Activated T-cell treated with anti-CD3 and anti-CD28 coated beads, Interleukin-2, amount 50 U/mL, for 72 hours (primary cell): ENCODE measurements at regions not wholly inside any gene's neighbourhood (a gene's known extent, or its start where the extent isn't known, plus 50 kb on each side); places are given as distances from the start of the nearest gene placed in this dataset.

Experiments used
- ATAC-seq, 2 donors: fragments of 150-1000 bp; cut with Tn5 transposase; replicated peaks in 1 of 2; 2 replicates each; pipeline ENCODE4 v1.10.0; 2021; ENCODE audit warnings: moderate library complexity in 2 of 2, mild to moderate bottlenecking in 1 of 2
- DNase-seq, 2 donors: peaks; one replicate each; pipeline ENCODE4 v3.0.0; 2021 to 2022; ENCODE audit warnings: mixed read lengths in 1 of 2
- H3K27ac Mint-ChIP-seq: one replicate; pipeline ENCODE4 v1.8.0; 2022; ENCODE audit warnings: mild to moderate bottlenecking, moderate library complexity, mixed read lengths
- H3K27me3 Mint-ChIP-seq: one replicate; pipeline ENCODE4 v1.8.0; 2022; ENCODE audit warnings: low read depth, mixed read lengths
- H3K36me3 Mint-ChIP-seq, 2 donors: one replicate each; pipeline ENCODE4 v1.8.0; 2022; ENCODE audit warnings: mixed read lengths in 2 of 2, mild to moderate bottlenecking in 1 of 2; ENCODE audit not compliant: insufficient read depth in 2 of 2
- H3K4me1 Mint-ChIP-seq: one replicate; pipeline ENCODE4 v1.8.0; 2022; ENCODE audit warnings: low read depth, mixed read lengths
- H3K4me3 Mint-ChIP-seq, 2 donors: one replicate each; pipeline ENCODE4 v1.8.0; 2022; ENCODE audit warnings: mild to moderate bottlenecking in 2 of 2, mixed read lengths in 2 of 2, moderate library complexity in 2 of 2
- H3K9me3 Mint-ChIP-seq, 2 donors: one replicate each; pipeline ENCODE4 v1.8.0; 2022; ENCODE audit warnings: mixed read lengths in 2 of 2

GRCh38 chr12:118743896-118744700, 237.2 kb upstream of the SRRM4 start:
- H3K9me3 Mint-ChIP-seq: peaks cover 9 to 14% of the 10 kb centered on the region in 2 donors
- no peaks in the 10 kb centered on the region for H3K36me3 Mint-ChIP-seq
- H3K4me1 Mint-ChIP-seq: no peaks in the 10 kb centered on the region
- ATAC-seq (no peak), DNase-seq (no peak)
- H3K27me3 Mint-ChIP-seq: no peaks in the 10 kb centered on the region
- no peak overlapping the region for H3K27ac Mint-ChIP-seq
- H3K4me3 Mint-ChIP-seq: no peak overlapping the region

GRCh38 chr12:118746176-118746575, 235.2 kb upstream of the SRRM4 start:
- no peaks in the 10 kb centered on the region for H3K4me1 Mint-ChIP-seq
- no peak overlapping the region for H3K27ac Mint-ChIP-seq
- DNase-seq (no peak), ATAC-seq (no peak)
- H3K4me3 Mint-ChIP-seq: no peak overlapping the region
- H3K36me3 Mint-ChIP-seq: no peaks in the 10 kb centered on the region
- H3K27me3 Mint-ChIP-seq: no peaks in the 10 kb centered on the region
- peaks cover 8 to 14% of the 10 kb centered on the region in 2 donors for H3K9me3 Mint-ChIP-seq

GRCh38 chr12:118746960-118747359, 234.4 kb upstream of the SRRM4 start:
- DNase-seq (no peak), ATAC-seq (no peak)
- H3K4me1 Mint-ChIP-seq: no peaks in the 10 kb centered on the region
- H3K27ac Mint-ChIP-seq: no peak overlapping the region
- H3K4me3 Mint-ChIP-seq: no peak overlapping the region
- peaks cover 10 to 14% of the 10 kb centered on the region in 2 donors for H3K9me3 Mint-ChIP-seq
- H3K27me3 Mint-ChIP-seq: no peaks in the 10 kb centered on the region
- no peaks in the 10 kb centered on the region for H3K36me3 Mint-ChIP-seq

GRCh38 chr12:118747771-118748170, 233.6 kb upstream of the SRRM4 start:
- H3K27ac Mint-ChIP-seq: no peak overlapping the region

GRCh38 chr12:118748478-118749380, 232.6 kb upstream of the SRRM4 start:
- DNase-seq: no peak
- Mint-ChIP-seq H3K27ac (no peak overlapping the region), H3K27me3 (no peaks in the 10 kb centered on the region), H3K36me3 (no peaks in the 10 kb centered on the region), H3K4me1 (no peaks in the 10 kb centered on the region), H3K9me3 (peaks cover 9 to 12% of the 10 kb centered on the region in 2 donors), H3K4me3 (no peak overlapping the region)
- ATAC-seq: no peak

More at GRCh38 chr12:118747771-118748170, 233.6 kb upstream of the SRRM4 start:
- no peak for ATAC-seq
- no peak for DNase-seq
- no peak overlapping the region for H3K4me3 Mint-ChIP-seq
- H3K9me3 Mint-ChIP-seq: peaks cover 10 to 14% of the 10 kb centered on the region in 2 donors
- H3K36me3 Mint-ChIP-seq: no peaks in the 10 kb centered on the region
- no peaks in the 10 kb centered on the region for H3K27me3 Mint-ChIP-seq
- no peaks in the 10 kb centered on the region for H3K4me1 Mint-ChIP-seq

GRCh38 chr12:118749646-118750045, 231.7 kb upstream of the SRRM4 start:
- Mint-ChIP-seq H3K9me3 (peaks cover 5 to 6% of the 10 kb centered on the region in 2 donors), H3K27ac (no peak overlapping the region), H3K36me3 (no peaks in the 10 kb centered on the region), H3K27me3 (no peaks in the 10 kb centered on the region), H3K4me3 (no peak overlapping the region), H3K4me1 (no peaks in the 10 kb centered on the region)
- DNase-seq (no peak), ATAC-seq (no peak)

GRCh38 chr12:118750666-118751065, 230.7 kb upstream of the SRRM4 start:
- no peak overlapping the region for H3K4me3 Mint-ChIP-seq
- H3K36me3 Mint-ChIP-seq: no peaks in the 10 kb centered on the region
- no peak overlapping the region for H3K27ac Mint-ChIP-seq
- H3K27me3 Mint-ChIP-seq: no peaks in the 10 kb centered on the region
- H3K4me1 Mint-ChIP-seq: no peaks in the 10 kb centered on the region
- no peak for ATAC-seq
- H3K9me3 Mint-ChIP-seq: peaks cover 3 to 8% of the 10 kb centered on the region in 2 donors
- no peak for DNase-seq

- peaks cover 3 to 13% of the 10 kb centered on the region in 2 donors for H3K9me3 Mint-ChIP-seq
- DNase-seq (no peak), ATAC-seq (no peak)
- H3K36me3 Mint-ChIP-seq: peaks cover 0 to 1% of the 10 kb centered on the region in 2 donors
- no peaks in the 10 kb centered on the region for H3K4me1 Mint-ChIP-seq
- no peaks in the 10 kb centered on the region for H3K27me3 Mint-ChIP-seq
- no peak overlapping the region for H3K4me3 Mint-ChIP-seq
- no peak overlapping the region for H3K27ac Mint-ChIP-seq
Observed at GRCh38 chr12:118751355-118751754, 230.0 kb upstream of the SRRM4 start.

- H3K27ac Mint-ChIP-seq: no peak overlapping the region
- no peak for ATAC-seq
- DNase-seq: no peak
- H3K9me3 Mint-ChIP-seq: peaks cover 6% of the 10 kb centered on the region in 2 donors
- H3K4me3 Mint-ChIP-seq: no peak overlapping the region
- no peaks in the 10 kb centered on the region for H3K27me3 Mint-ChIP-seq
- H3K36me3 Mint-ChIP-seq: peaks cover 0 to 1% of the 10 kb centered on the region in 2 donors
- no peaks in the 10 kb centered on the region for H3K4me1 Mint-ChIP-seq
Observed at GRCh38 chr12:118760623-118761022, 220.7 kb upstream of the SRRM4 start.

- H3K4me3 Mint-ChIP-seq: no peak overlapping the region
- H3K36me3 Mint-ChIP-seq: no peaks in the 10 kb centered on the region
- no peaks in the 10 kb centered on the region for H3K4me1 Mint-ChIP-seq
- no peak overlapping the region for H3K27ac Mint-ChIP-seq
- DNase-seq: no peak
- H3K27me3 Mint-ChIP-seq: no peaks in the 10 kb centered on the region
- ATAC-seq: no peak
- H3K9me3 Mint-ChIP-seq: peaks cover 0 to 2% of the 10 kb centered on the region in 2 donors
Observed at GRCh38 chr12:118763234-118763633, 218.1 kb upstream of the SRRM4 start.

GRCh38 chr12:118773956-118774723, 207.2 kb upstream of the SRRM4 start:
- no peaks in the 10 kb centered on the region for H3K4me1 Mint-ChIP-seq
- peaks cover 0 to 5% of the 10 kb centered on the region in 2 donors for H3K9me3 Mint-ChIP-seq
- H3K27ac Mint-ChIP-seq: no peak overlapping the region
- no peak overlapping the region for H3K4me3 Mint-ChIP-seq
- H3K27me3 Mint-ChIP-seq: peaks cover 17% of the 10 kb centered on the region
- ATAC-seq (no peak), DNase-seq (no peak)
- H3K36me3 Mint-ChIP-seq: no peaks in the 10 kb centered on the region

- no peaks in the 10 kb centered on the region for H3K4me1 Mint-ChIP-seq
- DNase-seq (no peak), ATAC-seq (no peak)
- peaks cover 1 to 5% of the 10 kb centered on the region in 2 donors for H3K9me3 Mint-ChIP-seq
- H3K27me3 Mint-ChIP-seq: peaks cover 17% of the 10 kb centered on the region
- no peaks in the 10 kb centered on the region for H3K36me3 Mint-ChIP-seq
- no peak overlapping the region for H3K4me3 Mint-ChIP-seq
- no peak overlapping the region for H3K27ac Mint-ChIP-seq
Observed at GRCh38 chr12:118777504-118777903, 203.8 kb upstream of the SRRM4 start.

GRCh38 chr12:118778077-118778476, 203.3 kb upstream of the SRRM4 start:
- ATAC-seq (no peak), DNase-seq (no peak)
- Mint-ChIP-seq H3K9me3 (peaks cover 2 to 5% of the 10 kb centered on the region in 2 donors), H3K4me3 (no peak overlapping the region), H3K27ac (no peak overlapping the region), H3K36me3 (no peaks in the 10 kb centered on the region), H3K27me3 (peaks cover 17% of the 10 kb centered on the region), H3K4me1 (no peaks in the 10 kb centered on the region)
